Upper lobe of left lung (tissue), 4 donors: ENCODE measurements at regions not wholly inside any gene's neighbourhood (a gene's known extent, or its start where the extent isn't known, plus 50 kb on each side); places are given as distances from the start of the nearest gene placed in this dataset.

Source experiments
- CTCF ChIP-seq, 6 experiments: fragments of 450-650 bp in 4 of 6; fragments of 200-600 bp in 2 of 6; sonication (generic) in 2 of 6; IDR thresholded peaks; one replicate each; pipeline ENCODE4 v1.5.1; 2016 to 2019; ENCODE audit warnings: antibody characterized with exemption in 6 of 6
- EP300 ChIP-seq, 4 donors: sonication (generic); formaldehyde crosslinking; IDR thresholded peaks; one replicate each; pipeline ENCODE4 v1.5.1; 2017; ENCODE audit warnings: antibody characterized with exemption in 4 of 4, control low read depth in 2 of 4
- POLR2A ChIP-seq, 4 donors: fragments of 450-650 bp; IDR thresholded peaks; one replicate each; pipeline ENCODE4 v1.5.1; 2016 to 2017; ENCODE audit warnings: antibody characterized with exemption in 4 of 4, mild to moderate bottlenecking in 2 of 4
- POLR2AphosphoS5 ChIP-seq, 2 donors: sonication (generic); formaldehyde crosslinking; IDR thresholded peaks; one replicate each; pipeline ENCODE4 v1.5.1; 2017; ENCODE audit warnings: antibody characterized with exemption in 2 of 2

- no peak for TF ChIP-seq POLR2AphosphoS5 (IDR thresholded peaks at IDR 0.05)
- TF ChIP-seq CTCF (IDR thresholded peaks at IDR 0.05) = no peak
- no peak for TF ChIP-seq POLR2A (IDR thresholded peaks at IDR 0.05)
- no peak for TF ChIP-seq EP300 (IDR thresholded peaks at IDR 0.05)
These were observed 111.3 kb upstream of the NR3C1 start for GRCh38 chr5:143514616-143515335.
